ENCODE measurements at regions not wholly inside any gene's neighbourhood (a gene's known extent, or its start where the extent isn't known, plus 50 kb on each side); places are given as distances from the start of the nearest gene placed in this dataset.

DNA sequence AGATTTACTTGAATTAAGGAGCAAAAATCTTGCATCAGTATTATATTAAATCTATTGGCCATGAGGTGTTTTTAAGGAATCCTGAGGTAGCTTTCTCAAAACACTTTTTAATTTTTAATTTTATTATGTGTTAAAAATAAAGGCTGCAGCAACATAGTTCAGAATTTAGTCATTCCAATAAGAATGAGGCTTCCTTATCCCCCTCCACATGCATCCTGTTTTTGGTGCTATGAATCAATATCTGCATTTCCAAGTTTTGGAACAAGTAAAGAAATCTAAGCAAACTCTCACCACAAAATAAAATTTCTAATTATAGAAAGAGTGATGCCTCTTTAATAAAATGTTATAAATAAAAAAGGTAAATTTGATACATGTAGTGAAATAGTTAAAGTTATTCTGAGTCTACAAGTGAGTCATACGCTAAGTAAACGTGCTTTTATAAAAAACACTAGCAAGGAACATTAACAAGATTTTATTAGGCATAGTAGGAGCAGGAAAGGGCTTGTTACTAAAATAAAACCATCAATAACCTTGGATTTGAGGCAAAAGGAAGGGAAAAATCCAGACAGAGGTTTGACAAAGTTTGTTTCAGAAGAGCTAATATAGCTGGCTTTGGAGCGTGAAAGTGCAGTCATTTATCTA lies 1218.0 kb downstream of the NSUN3 start:
- H3K36me3 Mint-ChIP-seq (ENCODE audit: low read depth): no peaks in the 10 kb centered on the region
- no peak overlapping the region for H3K27ac Mint-ChIP-seq
- no peaks in the 10 kb centered on the region for H3K9me3 Mint-ChIP-seq
- no peak overlapping the region for H3K4me3 Mint-ChIP-seq
- H3K4me1 Mint-ChIP-seq: no peaks in the 10 kb centered on the region
- DNase-seq: no peak
- intact Hi-C loops (cut with micrococcal nuclease): no loop called here
- H3K27me3 Mint-ChIP-seq: no peaks in the 10 kb centered on the region

DNA sequence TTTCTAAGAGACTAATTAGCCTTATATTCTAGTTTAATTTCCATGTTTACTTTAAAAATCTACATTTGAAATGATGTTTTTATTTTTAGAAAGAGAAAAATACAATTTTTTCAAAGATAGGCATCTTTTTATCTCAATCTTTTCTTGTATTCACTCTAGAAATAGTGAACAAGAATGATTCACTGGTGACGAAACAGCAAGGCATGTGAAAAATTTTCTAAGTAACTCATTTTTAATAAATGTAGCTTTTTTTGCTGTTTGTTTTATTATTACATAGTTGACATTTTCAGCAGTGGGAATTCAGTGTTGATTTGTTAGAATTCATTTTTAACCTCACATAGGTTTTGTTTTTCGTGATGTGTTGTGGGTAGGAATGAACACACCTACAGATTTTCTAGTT lies 1226.4 kb downstream of the NSUN3 start:
- intact Hi-C loops (cut with micrococcal nuclease): no loop called here
- no peaks in the 10 kb centered on the region for H3K27me3 Mint-ChIP-seq
- no peaks in the 10 kb centered on the region for H3K4me1 Mint-ChIP-seq
- DNase-seq: no peak
- no peaks in the 10 kb centered on the region for H3K36me3 Mint-ChIP-seq (ENCODE audit: low read depth)
- H3K27ac Mint-ChIP-seq: no peak overlapping the region
- no peak overlapping the region for H3K4me3 Mint-ChIP-seq
- peaks cover 3% of the 10 kb centered on the region for H3K9me3 Mint-ChIP-seq

DNA sequence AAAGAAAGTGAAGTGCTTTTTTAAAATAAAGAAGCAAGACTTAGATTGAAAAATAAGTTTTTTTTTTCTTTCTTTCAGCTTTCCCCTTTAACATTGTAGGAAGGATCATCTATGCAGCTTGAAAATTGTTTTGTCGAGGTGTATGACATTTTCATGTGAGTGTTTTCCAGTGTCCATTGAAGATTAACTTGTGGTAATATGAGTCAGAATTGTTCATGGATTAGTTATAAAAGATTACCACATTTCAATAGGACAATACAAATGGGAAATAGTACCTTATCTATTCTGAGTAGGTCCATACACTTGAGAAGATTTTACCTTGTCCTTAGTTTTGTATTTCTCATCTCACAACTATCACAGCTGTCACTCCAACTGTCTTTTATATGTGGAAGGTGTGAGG lies 1234.7 kb downstream of the NSUN3 start:
- H3K4me1 Mint-ChIP-seq: no peaks in the 10 kb centered on the region
- no peak for DNase-seq
- intact Hi-C loops (cut with micrococcal nuclease): no loop called here
- H3K27ac Mint-ChIP-seq: no peak overlapping the region
- no peaks in the 10 kb centered on the region for H3K9me3 Mint-ChIP-seq
- no peaks in the 10 kb centered on the region for H3K27me3 Mint-ChIP-seq
- no peak overlapping the region for H3K4me3 Mint-ChIP-seq
- no peaks in the 10 kb centered on the region for H3K36me3 Mint-ChIP-seq (ENCODE audit: low read depth)

DNA sequence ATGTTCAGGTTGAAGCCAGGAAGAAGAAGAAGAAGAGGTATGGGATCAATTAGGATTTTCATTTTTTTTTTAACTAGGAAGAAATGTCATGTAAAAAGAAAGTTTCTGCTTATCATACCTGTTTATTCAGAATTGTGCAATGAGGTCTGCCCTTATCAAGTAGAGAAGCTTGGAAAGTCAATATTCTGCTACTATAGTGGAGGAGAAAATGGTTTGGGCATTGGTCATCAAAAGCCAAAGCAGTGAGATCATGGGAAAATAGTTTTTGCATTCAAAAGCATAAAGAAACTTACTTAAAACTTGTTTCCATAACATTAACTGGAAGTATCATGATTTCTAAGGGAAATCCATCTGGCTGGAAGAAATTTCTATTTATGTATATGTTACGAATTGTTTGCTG lies 1239.2 kb downstream of the NSUN3 start:
- Mint-ChIP-seq H3K4me1 (no peaks in the 10 kb centered on the region), H3K36me3 (ENCODE audit: low read depth) (no peaks in the 10 kb centered on the region), H3K27me3 (no peaks in the 10 kb centered on the region), H3K9me3 (no peaks in the 10 kb centered on the region), H3K4me3 (no peak overlapping the region), H3K27ac (no peak overlapping the region)
- intact Hi-C loops (cut with micrococcal nuclease): no loop called here
- DNase-seq: no peak

DNA sequence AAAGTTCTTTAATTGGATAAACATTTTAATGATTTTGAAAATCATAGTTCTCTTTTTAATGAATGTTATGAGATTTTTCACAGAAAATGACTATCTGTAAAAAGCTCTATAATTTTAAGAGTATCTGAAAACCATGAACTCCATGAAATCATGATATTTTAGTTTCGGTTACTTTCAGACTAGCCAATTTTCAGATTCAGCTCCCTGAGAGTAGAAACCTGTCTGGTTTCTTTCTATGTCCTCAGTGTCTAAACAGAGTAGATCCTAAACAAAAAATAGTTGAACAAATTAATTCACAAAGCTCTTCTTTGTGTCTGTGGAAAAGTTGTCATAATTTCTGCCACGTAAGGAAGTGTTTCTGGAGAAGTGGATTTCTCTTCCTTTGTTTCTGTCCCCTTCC lies 1247.7 kb downstream of the NSUN3 start:
- H3K27me3 Mint-ChIP-seq: no peaks in the 10 kb centered on the region
- H3K4me1 Mint-ChIP-seq: no peaks in the 10 kb centered on the region
- DNase-seq: no peak
- intact Hi-C loops (cut with micrococcal nuclease): no loop called here
- no peaks in the 10 kb centered on the region for H3K36me3 Mint-ChIP-seq (ENCODE audit: low read depth)
- peaks cover 7% of the 10 kb centered on the region for H3K9me3 Mint-ChIP-seq
- no peak overlapping the region for H3K27ac Mint-ChIP-seq
- H3K4me3 Mint-ChIP-seq: no peak overlapping the region

- no peaks in the 10 kb centered on the region for H3K36me3 Mint-ChIP-seq (ENCODE audit: low read depth)
- H3K27me3 Mint-ChIP-seq: no peaks in the 10 kb centered on the region
- no peak overlapping the region for H3K27ac Mint-ChIP-seq
- no peak for DNase-seq
- H3K4me3 Mint-ChIP-seq: no peak overlapping the region
- intact Hi-C loops (cut with micrococcal nuclease): no loop called here
- H3K9me3 Mint-ChIP-seq: peaks cover 7% of the 10 kb centered on the region
- H3K4me1 Mint-ChIP-seq: no peaks in the 10 kb centered on the region
Measured at GRCh38 chr3:95311272-95311671, 1248.4 kb downstream of the NSUN3 start.

DNA sequence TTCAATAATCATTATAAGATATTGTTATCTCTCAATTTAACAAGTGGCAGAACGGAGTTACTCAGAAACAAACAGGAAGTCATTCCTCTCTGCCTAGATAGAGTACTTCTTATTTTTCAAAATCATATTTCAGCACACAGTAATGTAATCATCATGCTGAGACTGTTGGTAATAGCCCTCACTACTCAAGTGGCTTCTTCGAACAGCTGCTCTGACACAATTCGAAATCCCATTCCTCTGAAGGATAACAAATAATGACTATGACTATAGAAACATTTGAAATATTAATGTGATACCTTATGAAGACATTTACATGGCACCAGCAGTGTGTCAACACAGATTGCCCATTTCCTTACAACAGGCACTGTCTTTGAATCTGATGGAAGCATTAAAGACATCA lies 1249.8 kb downstream of the NSUN3 start:
- Mint-ChIP-seq H3K4me3 (no peak overlapping the region), H3K27me3 (no peaks in the 10 kb centered on the region), H3K27ac (no peak overlapping the region), H3K36me3 (ENCODE audit: low read depth) (no peaks in the 10 kb centered on the region), H3K9me3 (peaks cover 7% of the 10 kb centered on the region), H3K4me1 (no peaks in the 10 kb centered on the region)
- no peak for DNase-seq
- intact Hi-C loops (cut with micrococcal nuclease): no loop called here

DNA sequence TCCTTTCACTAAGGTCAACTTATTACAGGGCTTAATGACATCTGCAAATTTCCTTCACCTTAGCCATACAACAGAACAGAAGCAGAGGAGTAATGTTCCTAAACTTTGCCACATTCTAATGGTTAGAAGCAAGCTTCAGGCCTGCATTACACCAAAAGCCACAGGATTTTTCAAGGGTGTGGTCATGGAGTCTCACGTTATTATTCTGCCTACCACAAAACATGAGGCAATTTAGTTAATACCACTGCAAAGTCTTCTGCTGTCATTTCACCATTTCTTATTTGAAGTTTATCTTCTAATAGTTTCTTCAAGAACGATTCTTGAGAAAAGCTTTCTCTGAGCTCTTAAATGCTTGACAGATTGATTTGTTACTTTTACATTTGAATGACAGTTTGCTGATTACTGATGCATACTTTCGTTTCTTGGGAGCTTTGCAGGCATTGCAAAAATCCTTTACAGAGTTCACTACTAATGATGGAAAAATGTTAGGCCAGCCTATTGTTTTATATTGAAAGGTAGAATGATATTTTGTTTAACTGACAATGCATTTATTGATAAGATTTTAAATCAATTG lies 1257.1 kb downstream of the NSUN3 start:
- Mint-ChIP-seq H3K9me3 (no peaks in the 10 kb centered on the region), H3K4me3 (no peak overlapping the region), H3K27ac (no peak overlapping the region), H3K27me3 (no peaks in the 10 kb centered on the region), H3K36me3 (ENCODE audit: low read depth) (no peaks in the 10 kb centered on the region), H3K4me1 (no peaks in the 10 kb centered on the region)
- intact Hi-C loops (cut with micrococcal nuclease): no loop called here
- DNase-seq: no peak

DNA sequence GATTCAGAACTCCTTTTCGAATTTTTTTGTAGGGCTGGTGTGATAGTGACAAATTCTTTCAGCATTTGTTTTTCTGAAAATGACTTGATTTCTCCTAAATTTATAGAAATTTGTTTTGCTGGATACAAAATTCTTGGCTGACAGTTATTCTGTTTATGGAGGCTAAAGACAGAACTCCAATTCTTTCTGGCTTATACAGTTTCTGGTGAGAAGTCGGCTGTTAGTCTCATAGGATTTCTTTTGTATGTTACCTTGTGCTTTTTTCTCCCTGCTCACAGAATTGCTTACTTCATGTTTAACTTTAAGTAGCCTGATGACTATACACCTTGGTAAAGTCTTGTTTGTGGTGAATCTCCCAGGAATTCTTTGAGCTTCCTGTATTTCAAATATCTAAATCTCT lies 1264.6 kb downstream of the NSUN3 start:
- no peak for DNase-seq
- Mint-ChIP-seq H3K36me3 (ENCODE audit: low read depth) (no peaks in the 10 kb centered on the region), H3K4me1 (no peaks in the 10 kb centered on the region), H3K27ac (no peak overlapping the region), H3K4me3 (no peak overlapping the region), H3K9me3 (no peaks in the 10 kb centered on the region), H3K27me3 (no peaks in the 10 kb centered on the region)
- intact Hi-C loops (cut with micrococcal nuclease): no loop called here

- H3K4me3 Mint-ChIP-seq: no peak overlapping the region
- no peak for DNase-seq
- no peaks in the 10 kb centered on the region for H3K36me3 Mint-ChIP-seq (ENCODE audit: low read depth)
- H3K4me1 Mint-ChIP-seq: no peaks in the 10 kb centered on the region
- no peaks in the 10 kb centered on the region for H3K27me3 Mint-ChIP-seq
- H3K27ac Mint-ChIP-seq: no peak overlapping the region
- no peaks in the 10 kb centered on the region for H3K9me3 Mint-ChIP-seq
- intact Hi-C loops (cut with micrococcal nuclease): no loop called here
Measured at GRCh38 chr3:95333826-95334225, 1271.0 kb downstream of the NSUN3 start.

DNA sequence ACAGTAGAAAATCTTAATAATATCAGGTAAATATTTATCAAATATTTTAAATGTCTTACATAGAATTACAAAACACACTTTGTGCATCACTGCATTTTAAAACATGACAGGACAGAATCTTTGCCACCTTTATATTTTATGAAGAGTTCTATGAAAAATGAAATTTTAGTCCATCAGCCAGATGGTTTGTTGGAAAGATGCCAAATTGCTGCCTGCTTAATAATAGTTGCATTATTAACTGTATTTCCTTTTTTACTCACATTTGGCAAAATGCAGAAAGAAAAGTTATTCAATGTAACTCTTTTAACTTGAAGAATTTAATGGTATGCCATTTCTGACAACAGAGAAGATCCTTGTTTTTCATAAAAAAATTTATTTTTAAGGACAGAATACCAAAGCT lies 1271.6 kb downstream of the NSUN3 start:
- intact Hi-C loops (cut with micrococcal nuclease): no loop called here
- DNase-seq: no peak
- no peaks in the 10 kb centered on the region for H3K27me3 Mint-ChIP-seq
- H3K4me1 Mint-ChIP-seq: no peaks in the 10 kb centered on the region
- H3K36me3 Mint-ChIP-seq (ENCODE audit: low read depth): no peaks in the 10 kb centered on the region
- no peaks in the 10 kb centered on the region for H3K9me3 Mint-ChIP-seq
- no peak overlapping the region for H3K27ac Mint-ChIP-seq
- no peak overlapping the region for H3K4me3 Mint-ChIP-seq

- H3K4me3 Mint-ChIP-seq: no peak overlapping the region
- H3K36me3 Mint-ChIP-seq (ENCODE audit: low read depth): no peaks in the 10 kb centered on the region
- H3K9me3 Mint-ChIP-seq: no peaks in the 10 kb centered on the region
- H3K27me3 Mint-ChIP-seq: no peaks in the 10 kb centered on the region
- DNase-seq: no peak
- H3K27ac Mint-ChIP-seq: no peak overlapping the region
- intact Hi-C loops (cut with micrococcal nuclease): no loop called here
- H3K4me1 Mint-ChIP-seq: no peaks in the 10 kb centered on the region
Measured at GRCh38 chr3:95335517-95335916, 1272.7 kb downstream of the NSUN3 start.

DNA sequence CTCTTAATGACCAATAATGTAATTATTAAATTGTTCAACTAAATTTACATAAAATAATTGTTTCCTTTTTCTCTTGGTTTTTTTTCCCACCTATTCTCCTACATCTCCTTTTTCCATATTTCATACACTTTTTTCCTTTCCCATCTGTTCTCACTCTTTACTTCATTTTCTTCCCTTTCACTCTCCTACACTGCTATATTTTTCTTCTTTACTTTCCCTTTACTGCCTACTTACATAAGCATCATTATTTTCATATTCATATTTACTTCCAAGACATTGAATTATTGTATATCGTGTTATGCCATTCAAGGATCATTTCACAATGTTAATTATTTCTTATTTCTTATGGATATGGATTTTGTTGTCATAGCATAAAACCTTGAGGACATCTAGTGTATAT lies 1275.6 kb downstream of the NSUN3 start:
- Mint-ChIP-seq H3K36me3 (ENCODE audit: low read depth) (no peaks in the 10 kb centered on the region), H3K9me3 (no peaks in the 10 kb centered on the region), H3K27me3 (no peaks in the 10 kb centered on the region), H3K4me3 (no peak overlapping the region), H3K27ac (no peak overlapping the region), H3K4me1 (no peaks in the 10 kb centered on the region)
- intact Hi-C loops (cut with micrococcal nuclease): no loop called here
- DNase-seq: no peak

GRCh38 chr3:95341314-95341713 lies 1278.5 kb downstream of the NSUN3 start:
- H3K27me3 Mint-ChIP-seq: no peaks in the 10 kb centered on the region
- no peak for DNase-seq
- intact Hi-C loops (cut with micrococcal nuclease): no loop called here
- no peak overlapping the region for H3K4me3 Mint-ChIP-seq
- H3K36me3 Mint-ChIP-seq (ENCODE audit: low read depth): no peaks in the 10 kb centered on the region
- no peak overlapping the region for H3K27ac Mint-ChIP-seq
- H3K4me1 Mint-ChIP-seq: no peaks in the 10 kb centered on the region
- H3K9me3 Mint-ChIP-seq: no peaks in the 10 kb centered on the region

GRCh38 chr3:95343228-95343627 lies 1280.4 kb downstream of the NSUN3 start:
- DNase-seq: no peak
- Mint-ChIP-seq H3K4me1 (no peaks in the 10 kb centered on the region), H3K27me3 (no peaks in the 10 kb centered on the region), H3K4me3 (no peak overlapping the region), H3K9me3 (no peaks in the 10 kb centered on the region), H3K27ac (no peak overlapping the region), H3K36me3 (ENCODE audit: low read depth) (no peaks in the 10 kb centered on the region)
- intact Hi-C loops (cut with micrococcal nuclease): no loop called here
